ENCODE measurements at regions not wholly inside any gene's neighbourhood (a gene's known extent, or its start where the extent isn't known, plus 50 kb on each side); places are given as distances from the start of the nearest gene placed in this dataset.

GRCh38 chr3:31357451-31357850 is 175.3 kb upstream of the STT3B start:
- DNase-seq: no peak

GRCh38 chr3:31358473-31359070 is 174.2 kb upstream of the STT3B start:
- no peak for DNase-seq

DNA sequence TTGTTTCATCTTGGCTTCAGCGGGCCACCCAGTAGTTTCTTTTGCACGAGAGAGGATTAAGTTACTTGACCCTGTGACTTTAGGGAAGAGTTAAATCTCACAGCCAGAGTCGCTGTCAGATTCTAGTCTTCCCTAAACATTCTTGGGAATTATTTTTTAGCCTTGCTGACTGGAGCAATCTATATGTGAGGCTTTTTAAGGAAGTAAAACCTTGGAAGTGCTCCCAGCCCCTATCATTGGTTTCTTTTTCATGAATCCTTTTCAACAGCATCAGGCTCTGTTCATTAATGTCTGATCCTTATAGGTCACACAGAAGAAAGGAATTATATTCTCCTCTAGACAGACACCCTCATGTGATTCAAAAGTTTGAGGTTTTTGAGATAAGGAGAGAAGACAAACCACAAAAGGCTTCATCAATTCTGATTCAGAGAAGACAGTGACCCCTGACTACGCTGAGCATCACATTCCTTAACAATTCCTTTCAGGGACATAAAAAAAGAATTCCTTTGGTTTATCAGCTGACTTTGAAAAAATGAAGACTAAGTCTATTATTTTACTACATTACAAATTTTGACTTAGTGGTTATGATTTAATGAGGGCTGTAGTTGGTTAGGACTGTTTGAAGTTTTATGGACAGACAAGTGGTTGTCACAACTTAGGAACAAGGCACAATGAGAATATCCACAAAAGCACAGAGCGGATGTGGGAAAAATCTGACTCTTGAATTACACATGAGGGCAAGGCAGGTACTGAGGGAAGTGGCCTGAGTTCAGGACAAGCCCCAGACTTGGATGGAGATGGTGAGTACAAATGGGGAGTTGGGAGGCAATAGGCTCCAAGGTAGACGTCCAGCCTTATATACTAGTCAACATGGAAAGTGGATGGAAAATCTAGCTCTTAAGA is 171.1 kb upstream of the STT3B start:
- no peak for DNase-seq

DNA sequence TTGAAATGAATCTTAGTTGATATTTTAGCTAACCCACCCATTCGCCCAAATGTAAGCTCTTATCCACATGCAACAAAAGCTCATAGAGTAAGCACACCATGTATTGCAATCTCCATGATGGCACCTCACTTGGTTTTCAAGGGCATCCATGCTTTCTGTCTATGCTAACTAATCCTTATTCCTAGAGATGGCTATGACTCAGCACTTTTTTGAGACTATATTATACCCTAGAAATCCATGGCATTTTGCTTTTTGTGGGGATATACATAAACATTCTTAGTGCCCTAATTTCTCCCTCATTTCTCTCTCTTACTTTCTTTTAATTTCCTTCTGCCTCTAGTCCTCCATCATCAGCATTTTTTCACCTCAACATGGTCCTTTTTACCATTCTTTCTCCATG is 168.5 kb upstream of the STT3B start:
- no peak for DNase-seq

- DNase-seq: no peak
Measured at GRCh38 chr3:31364711-31365110, 168.0 kb upstream of the STT3B start.

DNA sequence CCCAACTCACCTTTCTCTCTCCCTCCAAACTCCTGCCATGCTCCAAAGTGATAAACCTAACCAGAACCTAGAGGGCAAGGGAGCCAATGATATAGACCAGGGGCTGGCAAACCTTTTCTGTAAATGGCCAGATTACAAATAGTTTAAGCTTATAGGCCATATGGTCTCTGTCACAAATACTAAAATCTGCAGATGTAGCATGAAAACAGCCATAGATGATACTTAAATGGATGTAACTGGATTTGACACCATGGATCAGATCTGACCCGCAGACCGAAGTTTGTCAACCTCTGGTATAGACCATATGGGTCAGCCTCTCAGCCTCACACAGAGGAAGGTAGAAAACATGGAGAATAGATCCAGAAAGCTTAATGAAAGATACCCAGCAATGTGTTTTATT is 165.2 kb upstream of the STT3B start:
- no peak for DNase-seq

DNA sequence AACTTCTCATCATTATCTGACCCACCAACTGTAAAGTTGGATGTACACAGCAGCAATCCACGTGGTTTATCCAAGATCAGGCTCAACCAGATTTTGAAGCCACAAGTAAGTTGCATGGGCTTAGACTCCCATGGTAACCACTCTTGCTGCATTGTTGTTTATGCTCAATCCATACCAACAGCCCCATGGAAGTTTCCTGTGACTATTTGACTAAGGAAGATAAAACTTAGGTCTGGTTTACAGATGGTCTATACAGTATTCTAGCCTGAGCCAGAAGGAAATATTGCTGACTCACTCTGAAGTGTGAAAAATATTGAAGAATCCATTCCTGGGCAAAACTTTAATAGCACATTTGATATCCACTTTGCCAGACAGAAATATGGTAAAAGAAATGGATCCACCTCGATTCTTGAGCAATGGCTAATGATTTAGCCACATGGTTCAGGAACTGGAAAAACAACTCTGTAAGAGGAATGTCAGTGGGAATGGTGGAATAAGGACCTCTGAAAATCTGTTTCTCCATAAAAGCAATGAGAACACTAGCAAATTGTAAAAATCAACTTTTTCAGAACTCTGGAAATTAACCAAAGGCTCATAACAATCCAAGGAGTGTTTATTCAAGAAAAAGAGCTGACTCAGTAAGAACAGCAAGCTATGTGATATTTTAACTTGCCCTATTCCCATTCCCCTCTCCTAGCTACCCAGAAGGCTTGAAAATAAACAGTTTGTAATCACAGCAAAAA is 162.9 kb upstream of the STT3B start:
- no peak for DNase-seq

GRCh38 chr3:31370380-31370666 is 162.4 kb upstream of the STT3B start:
- DNase-seq: no peak

DNA sequence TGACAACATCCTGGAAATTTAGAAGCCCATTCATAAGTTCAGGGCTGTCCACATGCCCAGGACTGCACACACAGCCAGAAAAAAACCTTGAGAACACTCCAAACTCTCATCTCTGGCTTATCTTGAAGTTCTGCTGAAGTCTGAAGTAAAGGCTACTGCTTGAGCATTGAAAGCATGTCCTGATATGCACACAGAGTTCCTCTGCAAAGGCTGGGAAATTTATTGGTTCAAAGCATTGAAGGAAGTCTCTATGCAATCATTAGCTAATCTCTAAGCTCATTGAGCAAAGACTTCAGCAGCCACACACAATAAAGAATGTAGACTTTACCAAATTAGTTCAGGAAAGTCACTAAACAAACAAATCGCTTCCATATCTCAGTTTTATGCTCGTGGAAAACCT is 162.0 kb upstream of the STT3B start:
- no peak for DNase-seq

GRCh38 chr3:31371484-31372177 is 161.1 kb upstream of the STT3B start:
- DNase-seq: no peak

GRCh38 chr3:31373681-31374080 is 159.0 kb upstream of the STT3B start:
- no peak for DNase-seq

GRCh38 chr3:31377045-31377642 is 155.6 kb upstream of the STT3B start:
- peak in 1 of 2 donors; percentile 19 for DNase-seq

DNA sequence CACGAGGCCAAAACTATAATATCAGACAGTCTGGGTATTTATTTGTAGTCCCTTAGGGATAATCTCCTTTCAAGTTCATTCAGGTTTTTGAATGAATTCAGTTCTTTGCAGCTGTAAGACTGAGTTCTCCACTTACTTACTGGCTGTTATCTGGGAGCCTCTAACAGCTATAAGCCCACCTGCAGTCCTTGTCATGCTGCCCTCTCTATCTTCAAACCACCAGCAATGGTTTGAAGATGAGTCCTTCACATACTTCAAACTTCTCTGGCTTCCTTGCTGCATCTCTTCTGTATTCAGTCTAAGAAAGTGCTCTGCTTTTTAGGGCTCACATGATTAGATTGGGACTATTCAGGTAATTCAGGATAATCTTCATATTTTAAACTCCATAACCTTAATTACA is 154.5 kb upstream of the STT3B start:
- no peak for DNase-seq

GRCh38 chr3:31379598-31379997 is 153.1 kb upstream of the STT3B start:
- DNase-seq: no peak

- DNase-seq: no peak
Measured at GRCh38 chr3:31382856-31383255, 149.9 kb upstream of the STT3B start.

GRCh38 chr3:31384117-31384516 is 148.6 kb upstream of the STT3B start:
- DNase-seq: no peak

DNA sequence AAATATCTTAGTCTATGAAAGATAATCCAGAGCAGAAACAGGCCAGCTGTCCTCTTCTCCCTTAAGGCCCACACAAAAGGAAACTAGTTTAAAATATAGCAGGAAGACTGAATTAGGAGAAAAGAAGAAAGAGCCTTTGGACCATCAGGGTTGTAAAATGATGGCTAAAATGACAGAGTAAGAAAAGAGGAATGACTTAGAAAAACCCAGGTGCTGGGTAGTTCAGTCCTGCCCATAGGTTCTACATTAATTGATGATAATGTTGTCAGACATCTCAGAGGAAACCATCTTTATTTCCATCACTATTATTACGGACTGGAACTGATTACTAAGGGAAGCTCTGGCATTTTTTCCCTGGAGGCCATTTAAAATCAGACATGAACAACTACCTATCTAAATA is 142.8 kb upstream of the STT3B start:
- no peak for DNase-seq

GRCh38 chr3:31390466-31390865 is 142.3 kb upstream of the STT3B start:
- no peak for DNase-seq

DNA sequence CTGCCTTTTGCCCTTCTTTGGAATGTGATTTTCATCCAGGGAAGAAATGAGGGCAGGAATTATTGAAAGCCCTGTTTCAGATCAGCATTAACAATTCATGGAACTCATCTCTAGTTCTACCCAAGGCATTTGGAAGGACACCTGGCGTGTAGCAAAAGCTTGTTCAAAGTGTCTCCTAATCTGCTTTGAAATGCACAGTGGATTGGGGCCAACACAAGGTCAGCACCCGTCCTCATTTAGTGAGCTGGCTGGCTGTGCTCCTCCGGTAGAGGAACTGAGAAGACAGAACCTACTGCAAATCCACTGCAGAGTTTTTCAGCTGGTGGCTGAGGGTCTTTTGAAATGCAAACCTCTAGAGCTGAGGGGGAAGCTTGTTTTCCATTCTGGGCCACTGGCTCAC is 141.6 kb upstream of the STT3B start:
- no peak for DNase-seq

GRCh38 chr3:31392568-31392967 is 140.2 kb upstream of the STT3B start:
- DNase-seq: no peak

GRCh38 chr3:31399271-31399670 is 133.5 kb upstream of the STT3B start:
- peak in 1 of 2 donors; percentile 64 for DNase-seq

DNA sequence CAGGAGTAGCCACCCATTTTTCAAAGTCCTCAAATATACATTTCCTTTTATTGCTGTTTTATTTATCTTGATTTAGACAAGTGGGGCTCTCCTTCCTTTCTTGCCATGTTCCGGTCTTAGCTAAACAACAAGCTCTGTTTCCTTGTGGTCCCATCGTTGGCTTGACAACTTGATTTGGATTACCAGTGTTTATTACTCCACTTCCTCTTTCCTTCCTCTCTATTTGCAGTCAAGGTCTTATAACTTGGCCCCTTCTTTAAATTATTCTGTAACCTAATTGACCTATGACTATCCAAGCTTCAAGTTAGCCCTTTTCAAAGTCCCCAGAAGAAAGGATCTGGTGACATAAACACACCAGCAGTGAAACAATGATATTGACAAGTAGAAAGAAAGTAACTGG is 130.6 kb upstream of the STT3B start:
- DNase-seq: peak in 1 of 2 donors; percentile 60

DNA sequence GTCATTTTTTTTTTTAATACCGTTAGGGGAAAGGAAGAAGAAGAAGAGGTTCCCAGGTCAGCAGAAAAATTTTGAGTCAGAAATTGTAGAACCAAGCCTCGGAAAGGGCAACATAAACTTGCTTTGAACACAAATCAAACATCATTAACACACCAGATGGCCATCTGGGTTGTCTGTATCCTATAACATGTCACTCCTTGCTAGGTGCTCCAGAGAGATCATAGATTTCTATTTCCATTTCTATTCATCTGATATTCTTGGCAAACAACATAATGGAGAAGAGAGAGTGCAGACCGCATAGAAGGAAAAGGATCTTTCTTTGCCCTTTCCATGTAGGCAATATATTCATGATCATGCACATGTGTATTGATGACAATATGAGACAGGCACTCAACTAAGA is 129.5 kb upstream of the STT3B start:
- no peak for DNase-seq

Data from bone marrow (tissue), 2 donors.